ENCODE measurements at regions not wholly inside any gene's neighbourhood (a gene's known extent, or its start where the extent isn't known, plus 50 kb on each side); places are given as distances from the start of the nearest gene placed in this dataset.
"Not testable (repeated sequence)": the region's sequence is repeated elsewhere in the genome, so short reads cannot be mapped to it uniquely, and the experiment has no call there.

DNA sequence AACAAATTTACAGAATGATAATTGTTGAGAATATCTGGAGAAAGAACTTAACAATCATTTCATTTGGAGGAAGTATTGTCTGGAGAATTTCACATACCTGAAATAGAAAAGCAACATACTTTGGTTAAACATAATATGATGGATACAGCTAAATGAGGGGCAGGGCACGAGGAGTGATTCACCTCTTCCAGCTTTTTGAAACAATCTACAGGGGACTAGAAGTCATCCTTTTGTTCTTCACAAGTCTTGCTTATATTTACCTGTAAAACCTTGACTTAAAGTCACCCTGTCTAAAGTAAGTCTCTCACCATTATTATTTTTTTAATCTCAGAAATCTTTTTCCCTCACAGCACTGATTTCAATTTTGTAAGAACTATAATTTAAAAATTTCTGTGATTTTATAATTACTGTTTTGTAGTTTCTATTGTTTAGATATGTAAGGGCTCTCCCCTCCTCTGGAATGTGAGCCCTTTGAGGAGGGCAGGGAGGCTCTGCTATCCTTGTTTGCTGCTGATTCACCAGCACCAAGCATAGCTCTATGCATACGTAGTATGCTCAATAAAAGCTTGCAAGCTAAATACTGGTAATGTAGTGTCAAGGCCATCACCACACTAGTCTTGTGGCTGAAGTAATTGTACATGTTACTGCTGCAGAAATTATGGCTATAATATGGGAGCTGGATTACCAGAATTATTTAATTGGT, 193.9 kb upstream of the THRB start:
- DNase-seq: no peak

DNA sequence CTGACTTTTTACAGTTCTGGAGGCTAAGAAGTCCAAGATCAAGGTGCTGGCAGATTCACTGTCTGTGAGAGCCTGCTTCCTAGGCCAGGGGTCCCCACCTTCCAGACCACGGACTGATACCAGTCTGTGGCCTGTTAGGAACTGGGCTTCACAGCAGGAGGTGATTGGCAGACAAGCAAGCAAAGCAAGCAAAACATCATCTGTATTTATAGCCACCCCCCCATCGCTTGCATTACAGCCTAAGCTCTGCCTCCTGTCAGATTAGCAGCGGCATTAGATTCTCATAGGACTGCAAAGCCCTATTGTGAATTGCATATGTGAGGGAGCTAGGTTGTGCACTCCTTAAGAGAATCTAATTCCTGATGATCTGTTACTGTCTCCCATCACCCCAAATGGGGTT, 194.7 kb upstream of the THRB start:
- no peak for DNase-seq

DNA sequence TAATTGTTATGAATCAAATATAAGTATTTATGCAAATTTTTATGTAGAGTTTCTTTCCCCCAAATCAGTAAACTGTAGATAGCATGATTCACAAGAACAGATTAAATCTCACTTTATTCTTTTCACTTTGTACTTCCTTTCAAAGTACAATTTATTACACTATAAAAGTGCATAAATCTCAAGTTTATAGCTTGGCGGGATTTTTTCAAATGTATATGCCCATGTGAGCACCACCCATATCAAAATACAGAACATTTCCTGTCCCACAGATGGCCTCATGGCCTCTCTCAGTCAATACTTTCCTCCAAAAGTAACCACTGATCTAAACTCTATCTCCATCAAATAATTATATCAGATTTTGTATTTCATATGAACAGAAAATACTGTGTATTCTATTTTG, 196.1 kb upstream of the THRB start:
- DNase-seq: no peak

DNA sequence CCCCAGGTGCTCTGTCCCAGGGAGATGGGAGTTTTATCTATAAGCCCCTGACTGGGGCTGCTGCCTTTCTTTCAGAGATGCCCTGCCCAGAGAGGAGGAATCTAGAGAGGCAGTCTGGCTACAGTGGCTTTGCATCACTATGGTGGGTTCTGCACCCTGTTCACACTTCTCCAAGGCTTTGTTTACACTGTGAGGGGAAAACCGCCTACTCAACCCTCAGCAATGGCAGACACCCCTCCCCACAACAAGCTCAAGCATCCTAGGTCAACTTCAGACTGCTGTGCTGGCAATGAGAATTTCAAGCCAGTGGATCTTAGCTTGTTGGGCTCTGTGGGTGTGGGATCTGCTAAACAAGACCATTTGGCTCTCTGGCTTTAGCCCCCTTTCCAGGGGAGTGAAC, 204.4 kb upstream of the THRB start:
- DNase-seq: not testable (repeated sequence)

DNA sequence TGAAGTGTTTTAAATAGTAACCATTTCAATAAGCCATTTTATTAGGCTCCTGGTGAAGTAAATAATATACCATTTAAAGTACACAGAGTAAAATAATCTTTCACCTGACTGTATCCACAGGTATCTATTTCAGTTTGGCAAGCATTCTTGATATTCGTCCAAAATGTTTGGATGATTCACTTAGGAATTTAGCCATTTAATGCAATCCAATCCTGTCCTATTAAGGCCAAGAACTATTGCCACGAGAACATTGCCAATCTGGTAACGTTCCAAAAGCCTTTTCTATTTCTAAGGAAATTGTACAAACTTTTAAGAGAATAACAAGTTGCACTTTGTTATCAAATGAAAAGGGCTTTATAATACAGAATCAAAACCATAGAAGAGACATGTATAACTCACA, 209.8 kb upstream of the THRB start:
- no peak for DNase-seq

DNA sequence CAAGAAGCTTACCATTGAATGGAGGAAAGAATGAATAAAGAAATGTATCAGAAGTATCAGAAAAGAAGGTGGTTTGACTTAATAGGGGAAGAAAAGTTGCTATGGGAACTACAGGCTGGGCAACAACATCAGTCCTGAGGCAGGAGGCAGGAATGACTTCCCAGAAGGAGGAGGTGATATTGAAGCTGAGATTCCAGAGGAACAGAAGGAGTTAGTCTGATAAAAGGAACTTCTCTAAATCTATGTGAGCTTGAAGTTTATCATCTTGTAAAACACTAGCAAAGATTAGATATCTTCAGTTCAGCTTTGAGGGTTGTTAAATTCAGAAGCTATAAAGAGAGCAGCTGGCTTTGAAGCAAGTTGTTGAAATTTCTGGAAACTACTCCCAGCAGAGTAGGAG, 213.3 kb upstream of the THRB start:
- no peak for DNase-seq

DNA sequence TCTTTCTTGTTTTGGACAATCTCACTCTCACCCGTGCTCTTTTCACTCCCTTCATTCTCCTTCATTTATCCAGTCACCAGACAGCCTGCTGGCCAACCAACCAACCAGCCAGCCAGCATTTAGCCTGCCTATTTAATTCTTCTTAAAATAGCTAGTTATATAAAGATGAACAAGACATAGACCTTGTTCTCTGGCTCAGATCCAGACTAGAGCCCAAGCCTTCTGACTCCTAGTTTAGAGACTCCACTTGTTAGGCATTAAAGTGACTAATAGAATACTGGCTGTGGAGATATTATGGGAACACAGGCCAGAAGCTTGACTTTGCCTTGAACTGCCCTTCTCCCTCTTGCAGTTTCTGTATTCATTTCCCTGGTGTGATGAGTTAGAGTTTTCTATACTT, 215.3 kb upstream of the THRB start:
- DNase-seq: no peak

DNA sequence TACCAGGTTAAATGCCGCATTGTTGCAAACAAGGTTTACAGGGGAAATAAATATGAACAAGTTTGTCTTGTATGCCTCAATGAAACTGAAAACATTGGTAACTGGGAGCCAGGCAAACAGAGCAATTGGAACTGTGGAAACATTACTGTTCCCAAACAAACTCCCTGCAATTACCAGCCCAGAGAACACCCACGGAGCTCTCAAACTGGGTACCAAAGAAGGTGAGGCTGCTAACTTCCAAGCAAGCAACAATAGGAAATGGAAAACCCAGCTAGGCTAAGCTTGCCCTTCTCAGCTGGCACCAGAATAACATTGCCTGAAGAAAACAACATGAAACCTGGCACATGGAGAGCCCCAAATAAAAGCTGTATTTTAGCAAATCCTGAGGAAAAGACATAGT, 218.9 kb upstream of the THRB start:
- no peak for DNase-seq

DNA sequence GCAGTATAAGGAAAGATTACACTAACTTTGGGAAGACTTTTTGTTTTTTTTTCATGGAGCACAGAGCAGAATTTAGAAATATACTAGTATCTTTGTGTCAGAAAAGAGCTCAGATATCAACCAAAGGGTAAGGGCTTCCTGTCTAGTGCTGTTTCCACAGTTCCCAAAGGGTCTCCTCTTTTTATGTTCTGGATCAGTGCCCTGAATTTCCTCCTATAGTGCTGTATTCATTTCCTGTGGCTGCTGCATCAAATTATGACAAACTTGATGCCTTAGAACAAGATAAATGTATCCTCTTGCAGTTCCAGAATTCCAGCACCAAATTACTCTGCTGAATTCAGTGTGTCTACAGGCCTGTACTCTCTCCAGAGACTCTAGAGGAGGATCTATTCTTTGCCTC, 219.8 kb upstream of the THRB start:
- no peak for DNase-seq

DNA sequence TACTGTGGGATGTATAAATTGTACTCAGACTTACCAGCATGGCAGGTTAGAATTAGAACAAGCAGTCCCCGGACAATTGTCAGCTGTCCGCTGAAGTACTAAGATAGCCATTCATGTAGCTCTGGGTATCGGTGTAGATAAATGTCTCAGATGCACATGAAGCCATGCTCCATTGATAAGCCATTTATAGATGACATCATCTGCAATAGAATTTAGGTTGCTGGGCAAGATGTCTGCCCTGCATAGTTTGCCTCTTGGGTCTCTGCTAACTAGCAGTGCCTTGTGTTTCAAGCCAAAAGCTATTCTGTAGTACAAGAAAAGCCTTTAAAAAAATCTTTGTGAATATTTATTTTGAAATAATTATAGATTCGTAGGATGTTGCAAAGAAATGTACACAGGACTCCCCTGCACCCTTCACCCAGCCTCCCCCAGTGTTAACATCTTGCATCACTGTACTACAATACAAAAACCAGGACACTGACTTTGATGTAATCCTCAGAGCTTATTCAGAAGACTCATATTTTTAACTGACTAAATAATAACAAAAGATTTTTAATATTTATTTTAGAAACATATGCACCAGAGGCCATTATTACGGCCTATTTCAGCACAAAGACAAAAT, 220.6 kb upstream of the THRB start:
- no peak for DNase-seq

DNA sequence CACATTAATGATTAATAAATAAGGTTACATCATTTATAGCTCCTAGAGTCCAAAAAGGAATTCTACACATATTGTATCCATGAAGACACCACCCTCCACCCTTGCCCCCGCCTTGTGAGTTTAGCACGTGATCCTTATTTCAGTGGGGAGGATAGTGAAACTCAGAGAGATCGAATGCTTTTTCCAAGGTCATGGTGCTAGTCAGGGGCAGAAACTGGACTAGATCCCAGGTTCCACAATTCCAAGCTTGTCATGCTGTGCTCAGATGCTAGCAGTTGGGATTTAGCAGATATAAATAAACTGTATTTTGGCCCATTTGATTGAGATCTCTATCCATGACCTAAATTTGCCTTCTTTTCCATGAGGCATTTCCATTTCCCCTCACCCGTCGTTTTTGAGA, 227.4 kb upstream of the THRB start:
- no peak for DNase-seq

DNA sequence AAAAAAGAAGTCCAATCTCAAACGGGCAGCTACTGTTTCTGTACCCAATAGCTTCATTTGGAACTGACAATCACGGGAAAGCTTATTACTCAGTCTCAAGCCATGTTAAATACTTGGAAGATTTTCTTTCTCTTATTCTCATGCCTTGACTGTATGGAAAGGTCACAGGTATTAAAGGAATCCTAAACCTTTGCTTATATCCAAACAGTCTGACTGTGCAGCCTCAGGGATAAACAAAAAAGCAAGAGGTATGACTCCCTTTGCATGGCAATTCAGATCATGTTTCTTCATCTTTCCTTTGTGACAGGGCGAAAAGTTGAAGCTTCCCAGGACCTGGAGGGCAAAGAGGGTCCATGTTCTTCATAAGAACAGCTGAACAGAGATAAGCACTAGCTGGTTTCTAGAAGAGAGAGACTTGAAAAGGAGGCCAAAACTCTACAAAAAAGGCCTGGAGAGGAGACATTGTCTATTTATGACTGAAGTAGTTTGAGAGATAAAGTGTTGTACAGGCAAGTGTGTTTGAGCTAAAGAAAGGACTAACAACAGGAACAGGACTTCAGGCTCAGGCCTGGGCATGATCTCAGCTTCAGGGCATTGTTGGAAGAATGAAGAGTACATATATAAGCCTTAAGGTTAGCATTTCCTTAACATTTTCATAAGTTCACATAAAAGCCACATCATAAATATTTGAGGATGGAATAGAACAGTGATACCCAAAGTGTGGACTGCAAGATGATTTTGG, 231.0 kb upstream of the THRB start:
- no peak for DNase-seq

DNA sequence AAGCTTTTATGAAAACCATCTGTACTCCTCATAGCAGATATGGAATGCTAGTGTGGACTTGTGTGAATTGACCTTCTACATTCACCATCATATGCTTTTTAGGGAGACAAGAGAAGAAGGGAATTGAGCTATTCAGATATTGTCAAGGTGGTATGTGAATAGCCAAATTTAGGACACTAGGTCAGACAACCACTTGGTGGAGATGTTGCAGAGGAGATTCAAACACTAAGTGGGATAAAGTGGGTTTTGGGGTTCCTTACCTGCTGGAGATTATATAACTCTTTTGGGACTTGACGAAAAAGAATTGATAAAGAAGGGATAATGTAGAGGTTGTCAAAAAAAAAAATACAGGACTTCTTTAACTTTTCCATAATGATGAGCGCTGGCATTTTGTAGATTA, 231.8 kb upstream of the THRB start:
- DNase-seq: no peak

DNA sequence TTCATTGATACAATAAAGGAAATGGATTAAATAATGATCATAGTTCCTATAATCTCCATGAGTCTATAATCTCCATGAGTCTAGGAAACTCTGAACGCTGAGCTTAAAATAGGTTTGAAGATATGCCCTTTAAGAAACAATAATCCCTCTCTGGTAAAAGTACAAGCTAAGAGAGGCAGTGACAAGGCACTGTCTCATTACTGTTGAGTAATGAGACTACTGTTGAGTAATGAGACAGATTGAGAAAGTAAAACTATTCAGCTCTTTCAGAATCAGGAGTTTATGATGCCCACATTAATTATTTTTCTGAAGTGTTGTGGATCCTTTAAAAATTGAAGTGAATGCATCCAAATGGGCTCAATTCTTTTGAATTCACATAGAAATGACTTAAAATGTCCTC, 235.5 kb upstream of the THRB start:
- DNase-seq: no peak

DNA sequence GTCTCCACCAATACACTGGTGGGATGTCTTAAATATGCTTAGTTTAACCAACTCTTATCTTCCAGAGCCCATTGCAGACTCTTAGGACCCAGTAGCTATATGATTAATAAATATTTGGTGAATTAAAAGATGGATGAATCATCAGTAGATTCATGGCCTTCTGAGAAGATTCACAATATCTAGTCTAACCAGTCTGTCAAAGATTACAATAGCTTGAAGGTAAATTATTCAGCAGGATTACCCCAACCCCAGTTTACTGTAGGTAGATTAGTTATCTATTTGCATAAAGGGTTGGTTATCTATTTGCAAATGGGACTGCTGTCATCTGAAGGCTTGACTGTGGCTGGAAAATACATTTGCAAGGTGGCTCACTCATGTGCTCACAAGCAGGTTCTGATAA, 239.4 kb upstream of the THRB start:
- DNase-seq: no peak

DNA sequence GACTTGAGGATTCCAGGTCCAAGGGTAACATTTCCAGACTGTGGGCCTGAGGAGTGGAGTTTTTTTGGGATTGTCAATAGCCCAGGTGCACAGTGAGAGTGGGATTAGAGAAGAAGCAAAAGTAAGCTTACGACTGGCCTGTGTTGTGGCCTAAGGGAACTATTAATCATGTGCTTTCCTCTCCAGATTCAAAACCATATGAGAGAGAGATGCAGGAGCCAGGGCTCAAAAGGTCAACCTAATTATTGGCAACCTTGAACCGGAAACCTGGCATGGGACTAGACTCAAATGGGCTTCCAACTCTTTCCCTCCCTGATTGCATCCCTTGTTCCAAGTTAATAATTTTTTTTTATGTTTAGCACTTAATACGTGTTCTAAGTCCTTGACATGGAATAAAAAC, 242.1 kb upstream of the THRB start:
- no peak for DNase-seq

DNA sequence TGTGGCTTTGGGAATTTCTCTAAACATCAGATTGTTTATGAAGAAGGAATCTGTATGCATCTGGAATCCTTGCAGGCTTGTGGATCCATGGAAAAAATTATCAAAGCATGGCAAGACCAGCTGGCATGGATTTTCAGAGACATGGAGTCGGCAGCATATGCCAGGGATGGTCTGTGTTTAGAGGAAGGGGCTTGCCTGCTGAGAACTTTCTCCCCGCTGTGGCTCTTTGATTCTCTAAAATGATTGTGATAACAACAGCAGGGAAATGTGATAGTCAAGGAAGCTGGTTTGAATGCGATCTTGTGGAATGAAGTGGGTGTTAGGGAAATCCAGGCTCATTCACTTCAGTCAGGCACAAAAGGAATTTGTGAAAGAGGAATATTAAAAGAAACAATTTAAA, 245.7 kb upstream of the THRB start:
- no peak for DNase-seq

DNA sequence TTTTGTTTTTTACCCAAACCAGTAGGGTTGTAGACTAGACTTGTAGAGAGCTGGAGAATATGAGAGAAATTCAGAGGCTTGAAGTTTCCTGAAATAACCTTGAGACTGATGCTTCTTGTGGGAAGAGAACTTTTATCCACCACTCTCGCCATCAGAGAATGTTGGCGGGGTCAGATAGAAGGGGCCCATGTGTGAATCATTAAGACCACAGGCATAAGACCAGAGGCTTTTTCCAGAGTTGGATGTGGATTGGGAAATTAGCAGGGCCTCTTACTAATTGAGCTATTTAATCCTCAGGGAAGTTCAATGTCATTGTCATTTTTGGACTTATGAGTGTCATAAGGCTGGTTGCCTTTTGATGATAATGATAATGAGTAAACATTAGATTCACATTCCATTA, 246.9 kb upstream of the THRB start:
- no peak for DNase-seq

DNA sequence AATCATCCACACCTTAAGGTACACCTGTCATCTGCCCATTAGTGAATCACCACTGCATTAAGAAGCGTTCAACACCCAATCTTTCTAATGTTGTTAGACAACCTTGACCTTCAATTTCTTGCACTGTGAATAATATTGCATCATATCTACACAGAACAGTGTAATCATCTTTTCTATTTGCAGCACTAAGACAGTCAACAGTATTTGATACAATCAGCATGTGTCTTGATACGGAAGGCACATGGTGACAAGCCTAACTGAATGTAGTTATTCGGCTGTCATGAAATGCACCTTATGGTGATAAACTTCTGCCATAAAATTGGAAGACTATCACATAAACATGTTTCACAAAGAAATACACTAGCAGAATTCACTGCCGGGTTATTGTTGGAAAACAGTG, 253.9 kb upstream of the THRB start:
- DNase-seq: no peak

DNA sequence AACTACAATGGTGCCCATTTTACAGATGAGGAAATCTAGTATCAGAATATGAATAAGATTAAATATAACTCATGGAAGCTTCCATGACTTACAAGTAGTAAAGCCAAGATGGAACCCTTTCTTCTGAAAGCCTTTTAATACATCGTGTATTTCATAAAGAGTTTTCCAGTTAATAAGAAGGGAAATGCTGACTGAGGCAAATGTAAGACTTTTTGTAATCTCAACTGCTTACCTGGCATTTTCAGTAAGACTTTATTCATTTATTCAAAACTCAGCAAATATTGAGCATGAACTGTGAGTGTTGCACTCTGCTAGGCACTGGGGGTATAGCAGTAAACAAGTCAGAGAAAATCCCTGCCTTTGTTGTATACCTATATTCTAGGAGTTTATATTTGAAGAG, 256.4 kb upstream of the THRB start:
- DNase-seq: no peak

DNA sequence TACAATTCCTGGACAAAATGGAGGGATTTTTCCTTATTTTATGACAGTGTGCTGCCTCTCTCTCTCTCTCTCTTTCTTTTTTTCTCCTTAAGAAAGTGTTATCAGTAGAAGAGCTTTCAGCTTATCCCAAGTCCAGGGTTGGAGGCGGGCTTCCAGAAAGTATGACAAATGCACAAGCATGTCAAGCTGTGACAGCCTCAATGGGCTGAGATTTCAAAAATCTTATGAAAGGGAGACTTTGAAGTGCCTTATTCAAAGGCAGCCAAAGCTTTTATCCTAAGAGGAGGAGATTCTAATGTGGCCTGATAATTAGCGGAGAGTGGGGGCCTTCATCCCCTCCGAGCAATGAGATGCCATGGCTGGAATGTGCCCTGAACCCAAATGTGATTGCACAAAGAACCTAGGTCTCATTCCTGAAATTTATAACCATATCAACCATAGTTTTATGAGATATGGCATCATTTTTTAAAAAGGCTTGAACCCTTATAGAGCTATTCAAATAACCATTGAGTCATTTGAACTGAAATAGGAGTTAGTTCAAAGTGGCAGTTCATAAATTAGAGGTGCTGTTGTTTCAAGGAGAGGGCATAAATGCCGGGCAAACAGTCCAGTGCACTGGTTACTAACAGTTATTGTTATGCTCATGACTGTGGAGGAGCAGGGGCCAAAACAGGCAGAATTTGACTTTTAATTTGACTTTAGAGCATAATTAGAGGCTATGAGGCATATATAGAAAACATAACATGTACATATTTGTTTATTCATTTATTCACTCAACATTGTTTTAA, 261.6 kb upstream of the THRB start:
- no peak for DNase-seq

DNA sequence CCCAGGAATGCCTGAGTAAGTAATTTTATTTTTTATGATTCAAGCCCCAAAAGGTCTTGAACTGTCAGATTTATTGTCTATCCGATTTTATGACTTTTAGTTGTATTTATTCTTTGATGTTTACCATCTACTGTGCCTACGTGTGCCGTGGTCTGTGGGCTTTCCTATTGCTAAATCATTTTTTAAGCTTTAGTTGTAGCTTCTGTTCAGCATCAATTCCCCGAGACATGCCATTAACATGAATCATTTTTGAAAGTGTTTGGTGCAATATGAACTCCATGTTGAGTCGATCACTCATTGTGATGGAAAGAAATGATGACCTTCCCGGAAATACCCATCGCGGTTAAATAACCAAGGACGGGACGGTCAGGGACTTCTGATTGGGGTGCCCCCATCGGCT, 268.7 kb upstream of the THRB start:
- DNase-seq: no peak

DNA sequence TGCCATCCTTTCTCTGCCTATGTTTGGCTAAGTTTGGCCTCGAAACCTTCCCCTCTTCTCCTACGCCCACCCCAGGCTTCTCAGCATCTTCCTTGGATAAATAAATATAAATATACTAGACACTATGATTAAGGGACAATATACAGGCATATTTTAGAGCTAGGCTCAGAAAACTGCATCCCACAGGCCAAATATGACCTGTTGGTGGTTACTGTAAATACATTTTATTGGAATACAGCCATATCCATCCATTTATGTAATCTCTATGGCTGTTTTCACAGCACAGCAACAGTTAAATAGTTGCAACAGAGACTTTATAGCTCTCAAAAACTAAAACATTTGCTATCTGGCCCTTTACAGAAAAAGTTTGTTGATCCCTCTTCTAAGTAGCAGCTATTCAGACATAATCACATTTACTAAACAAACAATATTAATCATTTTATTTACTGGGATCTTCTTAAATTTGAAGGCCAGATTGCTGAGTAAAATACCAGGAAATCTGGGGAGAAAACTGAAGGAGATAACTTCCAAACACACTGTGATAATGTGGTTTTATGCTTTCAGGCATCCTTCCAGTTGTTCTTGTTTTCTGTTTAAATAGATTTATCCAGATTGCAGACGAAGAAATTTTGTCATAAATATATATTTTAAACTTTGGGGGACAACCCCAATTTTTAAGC, 269.7 kb upstream of the THRB start:
- DNase-seq: no peak

All from hematopoietic multipotent progenitor cell treated with erythropoietin and hydrocortisone succinate and interleukin-3 and kit ligand, for 8 days (in vitro differentiated cells).